KMS-11 (cell line): ENCODE measurements at regions not wholly inside any gene's neighbourhood (a gene's known extent, or its start where the extent isn't known, plus 50 kb on each side); places are given as distances from the start of the nearest gene placed in this dataset.

Experiments used
- H2AFZ ChIP-seq: fragments of 200-600 bp; sonication (generic); 2 replicates; pipeline ENCODE4 v1.6.1; 2016; ENCODE audit warnings: antibody characterized with exemption, mixed run types, low read depth
- H3K27ac ChIP-seq: fragments of 200-600 bp; sonication (generic); 2 replicates; pipeline ENCODE4 v1.6.1; 2016; ENCODE audit warnings: mild to moderate bottlenecking, mixed run types
- H3K27me3 ChIP-seq: fragments of 200-600 bp; sonication (generic); 2 replicates; pipeline ENCODE4 v1.6.1; 2017; ENCODE audit warnings: mild to moderate bottlenecking, low read depth, mixed run types, moderate library complexity; ENCODE audit not compliant: insufficient read depth
- H3K36me3 ChIP-seq: fragments of 200-600 bp; sonication (generic); 2 replicates; pipeline ENCODE4 v1.6.1; 2017; ENCODE audit warnings: mild to moderate bottlenecking, mixed run types; ENCODE audit not compliant: insufficient read depth
- H3K4me1 ChIP-seq: fragments of 200-600 bp; sonication (generic); 2 replicates; pipeline ENCODE4 v1.6.1; 2016; ENCODE audit warnings: mild to moderate bottlenecking, low read depth, mixed run types; ENCODE audit not compliant: poor library complexity, severe bottlenecking
- H3K4me2 ChIP-seq: fragments of 200-600 bp; sonication (generic); 2 replicates; pipeline ENCODE4 v1.7.0; 2016; ENCODE audit warnings: mild to moderate bottlenecking, mixed run types
- H3K4me3 ChIP-seq: fragments of 200-600 bp; sonication (generic); IDR thresholded peaks from 2 replicates; pipeline ENCODE4 v1.6.1; 2017; ENCODE audit warnings: low read depth, low read length, mixed read lengths; ENCODE audit not compliant: insufficient read depth
- H3K79me2 ChIP-seq: fragments of 200-600 bp; sonication (generic); 2 replicates; pipeline ENCODE4 v1.6.1; 2016; ENCODE audit warnings: low read depth, mixed run types; ENCODE audit not compliant: insufficient read depth
- H3K9ac ChIP-seq: fragments of 200-600 bp; sonication (generic); 2 replicates; pipeline ENCODE4 v1.6.1; 2016; ENCODE audit warnings: mild to moderate bottlenecking, mixed run types
- H4K20me1 ChIP-seq: fragments of 200-600 bp; sonication (generic); 2 replicates; pipeline ENCODE4 v1.6.1; 2016; ENCODE audit warnings: mild to moderate bottlenecking, mixed run types; ENCODE audit not compliant: insufficient read depth
- TF ChIP-seq, protein P1 (sequence below): fragments of 200-600 bp; sonication (generic); conservative IDR thresholded peaks from 2 replicates; pipeline ENCODE4 v1.6.1; 2017; ENCODE audit warnings: low read depth, mild to moderate bottlenecking, antibody characterized with exemption, low read length, moderate library complexity, mixed read lengths

- TF ChIP-seq, protein P1, sequence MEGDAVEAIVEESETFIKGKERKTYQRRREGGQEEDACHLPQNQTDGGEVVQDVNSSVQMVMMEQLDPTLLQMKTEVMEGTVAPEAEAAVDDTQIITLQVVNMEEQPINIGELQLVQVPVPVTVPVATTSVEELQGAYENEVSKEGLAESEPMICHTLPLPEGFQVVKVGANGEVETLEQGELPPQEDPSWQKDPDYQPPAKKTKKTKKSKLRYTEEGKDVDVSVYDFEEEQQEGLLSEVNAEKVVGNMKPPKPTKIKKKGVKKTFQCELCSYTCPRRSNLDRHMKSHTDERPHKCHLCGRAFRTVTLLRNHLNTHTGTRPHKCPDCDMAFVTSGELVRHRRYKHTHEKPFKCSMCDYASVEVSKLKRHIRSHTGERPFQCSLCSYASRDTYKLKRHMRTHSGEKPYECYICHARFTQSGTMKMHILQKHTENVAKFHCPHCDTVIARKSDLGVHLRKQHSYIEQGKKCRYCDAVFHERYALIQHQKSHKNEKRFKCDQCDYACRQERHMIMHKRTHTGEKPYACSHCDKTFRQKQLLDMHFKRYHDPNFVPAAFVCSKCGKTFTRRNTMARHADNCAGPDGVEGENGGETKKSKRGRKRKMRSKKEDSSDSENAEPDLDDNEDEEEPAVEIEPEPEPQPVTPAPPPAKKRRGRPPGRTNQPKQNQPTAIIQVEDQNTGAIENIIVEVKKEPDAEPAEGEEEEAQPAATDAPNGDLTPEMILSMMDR: no peak
- Histone ChIP-seq H3K4me2 (no peak overlapping the region), H3K36me3 (no peaks in the 10 kb centered on the region), H3K9ac (no peak overlapping the region), H3K4me1 (no peaks in the 10 kb centered on the region), H3K79me2 (no peaks in the 10 kb centered on the region), H4K20me1 (no peaks in the 10 kb centered on the region), H2AFZ (no peak overlapping the region), H3K27ac (no peak overlapping the region), H3K27me3 (no peaks in the 10 kb centered on the region), H3K4me3 (no peak overlapping the region)
These were observed 119.7 kb downstream of the UCHL5 start for GRCh38 chr1:192939440-192939839.

DNA sequence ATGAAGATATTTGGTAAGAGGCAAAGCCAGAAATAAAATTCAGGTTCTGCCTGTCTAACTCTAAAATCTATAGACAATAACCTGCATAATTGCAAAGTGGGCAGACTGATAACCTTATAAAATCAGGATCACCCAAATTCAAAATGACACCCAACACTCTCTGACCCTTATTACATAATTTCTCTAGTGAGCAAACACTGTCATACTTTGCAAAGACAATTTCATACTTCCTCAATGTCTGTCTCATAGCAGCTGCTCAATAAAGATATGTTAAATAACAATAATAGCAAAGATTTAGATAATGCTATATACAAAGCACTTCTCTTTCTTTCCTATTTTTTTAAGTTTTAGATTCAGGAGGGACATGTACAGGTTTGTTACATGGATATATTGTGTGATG is 118.5 kb downstream of the UCHL5 start:
- no peak overlapping the region for H3K4me3 ChIP-seq
- no peak overlapping the region for H3K4me2 ChIP-seq
- TF ChIP-seq, protein P1: no peak
- no peak overlapping the region for H3K9ac ChIP-seq
- no peaks in the 10 kb centered on the region for H3K79me2 ChIP-seq
- H3K27ac ChIP-seq: no peak overlapping the region
- no peaks in the 10 kb centered on the region for H4K20me1 ChIP-seq
- no peaks in the 10 kb centered on the region for H3K36me3 ChIP-seq
- H2AFZ ChIP-seq: no peak overlapping the region
- no peaks in the 10 kb centered on the region for H3K27me3 ChIP-seq
- H3K4me1 ChIP-seq: no peaks in the 10 kb centered on the region

DNA sequence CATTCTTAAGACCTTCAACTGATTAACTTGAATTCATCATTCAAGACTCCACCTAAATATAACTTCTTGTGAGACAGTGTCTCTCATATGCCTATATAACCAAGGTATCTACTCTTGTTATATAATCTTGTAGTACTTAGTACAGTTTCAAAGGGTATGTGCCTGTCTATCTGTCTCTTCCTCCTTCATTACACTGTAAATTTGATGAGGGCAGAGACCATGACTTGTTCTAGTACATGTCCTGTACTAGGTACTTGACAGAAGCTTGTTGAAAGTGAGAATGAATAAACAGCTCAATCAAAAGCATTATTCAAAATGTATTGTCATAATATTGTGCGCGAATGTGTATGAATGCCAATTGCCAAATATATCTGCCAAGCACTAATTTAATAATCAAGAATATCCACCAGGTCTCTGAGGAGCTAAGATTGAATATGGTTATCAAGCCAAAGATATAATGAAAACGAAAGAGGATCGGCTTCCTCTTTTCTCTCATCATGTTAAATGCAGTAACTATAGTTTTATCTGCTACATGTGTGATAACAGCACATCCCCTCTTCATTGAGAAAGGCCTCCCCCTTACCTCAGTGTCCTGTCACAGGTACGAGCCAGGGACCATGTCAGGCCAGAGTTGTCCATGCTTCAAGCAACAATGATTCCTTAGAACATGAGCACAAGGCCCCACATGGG is 117.3 kb downstream of the UCHL5 start:
- H2AFZ ChIP-seq: no peak overlapping the region
- TF ChIP-seq, protein P1: no peak
- H4K20me1 ChIP-seq: no peaks in the 10 kb centered on the region
- no peaks in the 10 kb centered on the region for H3K27me3 ChIP-seq
- H3K4me3 ChIP-seq: no peak overlapping the region
- H3K36me3 ChIP-seq: no peaks in the 10 kb centered on the region
- H3K27ac ChIP-seq: no peak overlapping the region
- H3K4me1 ChIP-seq: no peaks in the 10 kb centered on the region
- no peaks in the 10 kb centered on the region for H3K79me2 ChIP-seq
- H3K4me2 ChIP-seq: no peak overlapping the region
- H3K9ac ChIP-seq: no peak overlapping the region

- Histone ChIP-seq H3K27me3 (no peaks in the 10 kb centered on the region), H3K27ac (no peak overlapping the region), H3K9ac (no peak overlapping the region), H4K20me1 (no peaks in the 10 kb centered on the region), H3K79me2 (no peaks in the 10 kb centered on the region), H3K4me3 (no peak overlapping the region), H3K4me1 (no peaks in the 10 kb centered on the region), H3K36me3 (no peaks in the 10 kb centered on the region), H3K4me2 (no peak overlapping the region), H2AFZ (no peak overlapping the region)
- TF ChIP-seq, protein P1: no peak
These were observed 116.1 kb downstream of the UCHL5 start for GRCh38 chr1:192943108-192943507.
